ENCODE measurements at regions not wholly inside any gene's neighbourhood (a gene's known extent, or its start where the extent isn't known, plus 50 kb on each side); places are given as distances from the start of the nearest gene placed in this dataset.

GRCh38 chr20:6870559-6870958, 103.1 kb downstream of the BMP2 start:
- Histone ChIP-seq H2AK5ac (ENCODE audit: low read length) (no peak overlapping the region), H3K4me2 (ENCODE audit: low read length) (no peak overlapping the region), H3K4me3 (ENCODE audit: low read depth, low read length) (no peak overlapping the region), H2AFZ (ENCODE audit: insufficient read depth, low read length, poor library complexity) (no peak overlapping the region), H2BK120ac (ENCODE audit: insufficient read depth, low read length, poor library complexity) (no peak overlapping the region), H3K79me2 (ENCODE audit: control insufficient read depth, insufficient read depth, low read length, poor library complexity) (no peaks in the 10 kb centered on the region), H3K9ac (ENCODE audit: low read length) (no peak overlapping the region), H2BK12ac (ENCODE audit: low read length) (no peak overlapping the region), H3K4ac (ENCODE audit: low read depth, low read length) (no peak overlapping the region), H3K27ac (ENCODE audit: low read depth, low read length) (no peak overlapping the region), H3K79me1 (ENCODE audit: low read length) (no peaks in the 10 kb centered on the region), H3K9me3 (ENCODE audit: insufficient read depth, low read depth, low read length) (no peaks in the 10 kb centered on the region), H2BK5ac (ENCODE audit: low read depth, low read length, poor library complexity) (no peak overlapping the region), H3K18ac (ENCODE audit: low read length) (no peak overlapping the region), H3K23ac (ENCODE audit: low read length) (no peak overlapping the region), H3K14ac (ENCODE audit: low read length) (no peak overlapping the region), H4K91ac (ENCODE audit: low read depth, low read length) (no peak overlapping the region), H3K4me1 (ENCODE audit: control insufficient read depth in 1 of 2, insufficient read depth in 2 of 2, low read length in 2 of 2) (no peaks in the 10 kb centered on the region), H4K12ac (ENCODE audit: low read depth, low read length) (no peak overlapping the region), H3K36me3 (ENCODE audit: control insufficient read depth in 1 of 2, insufficient read depth in 2 of 2, low read length in 2 of 2) (no peaks in the 10 kb centered on the region), H4K8ac (ENCODE audit: low read depth, low read length) (no peak overlapping the region), H3K27me3 (ENCODE audit: insufficient read depth, low read length) (peaks cover 3% of the 10 kb centered on the region)
- WGBS (ENCODE audit: extremely low coverage, insufficient coverage, insufficient read length) = no CpG with 5 or more reads among the region's 5 CpGs
- no peak for DNase-seq

- no peaks in the 10 kb centered on the region for H3K9me3 ChIP-seq (ENCODE audit: insufficient read depth, low read depth, low read length)
- DNase-seq = no peak
- H4K8ac ChIP-seq (ENCODE audit: low read depth, low read length) = no peak overlapping the region
- no peaks in the 10 kb centered on the region for H3K27me3 ChIP-seq (ENCODE audit: insufficient read depth, low read length)
- no peaks in the 10 kb centered on the region for H3K36me3 ChIP-seq (ENCODE audit: control insufficient read depth in 1 of 2, insufficient read depth in 2 of 2, low read length in 2 of 2)
- no peaks in the 10 kb centered on the region for H3K79me2 ChIP-seq (ENCODE audit: control insufficient read depth, insufficient read depth, low read length, poor library complexity)
- no peak overlapping the region for H2BK5ac ChIP-seq (ENCODE audit: low read depth, low read length, poor library complexity)
- H2BK12ac ChIP-seq (ENCODE audit: low read length) = no peak overlapping the region
- no peak overlapping the region for H3K4ac ChIP-seq (ENCODE audit: low read depth, low read length)
- no peaks in the 10 kb centered on the region for H3K4me1 ChIP-seq (ENCODE audit: control insufficient read depth in 1 of 2, insufficient read depth in 2 of 2, low read length in 2 of 2)
- H3K14ac ChIP-seq (ENCODE audit: low read length) = no peak overlapping the region
- H3K79me1 ChIP-seq (ENCODE audit: low read length) = no peaks in the 10 kb centered on the region
- no CpG with 5 or more reads among the region's 1 CpG for WGBS (ENCODE audit: extremely low coverage, insufficient coverage, insufficient read length)
- H3K23ac ChIP-seq (ENCODE audit: low read length) = no peak overlapping the region
- no peak overlapping the region for H4K91ac ChIP-seq (ENCODE audit: low read depth, low read length)
- H3K4me2 ChIP-seq (ENCODE audit: low read length) = no peak overlapping the region
- H3K9ac ChIP-seq (ENCODE audit: low read length) = no peak overlapping the region
- H4K12ac ChIP-seq (ENCODE audit: low read depth, low read length) = no peak overlapping the region
- H3K18ac ChIP-seq (ENCODE audit: low read length) = no peak overlapping the region
- no peak overlapping the region for H3K4me3 ChIP-seq (ENCODE audit: low read depth, low read length)
- no peak overlapping the region for H3K27ac ChIP-seq (ENCODE audit: low read depth, low read length)
- H2AFZ ChIP-seq (ENCODE audit: insufficient read depth, low read length, poor library complexity) = no peak overlapping the region
- no peak overlapping the region for H2BK120ac ChIP-seq (ENCODE audit: insufficient read depth, low read length, poor library complexity)
- H2AK5ac ChIP-seq (ENCODE audit: low read length) = no peak overlapping the region
Observed at GRCh38 chr20:6877633-6878032, 110.1 kb downstream of the BMP2 start.

GRCh38 chr20:6882561-6883291, 115.2 kb downstream of the BMP2 start:
- Histone ChIP-seq H3K27ac (ENCODE audit: low read depth, low read length) (no peak overlapping the region), H2BK5ac (ENCODE audit: low read depth, low read length, poor library complexity) (no peak overlapping the region), H4K91ac (ENCODE audit: low read depth, low read length) (no peak overlapping the region), H3K79me1 (ENCODE audit: low read length) (no peaks in the 10 kb centered on the region), H3K14ac (ENCODE audit: low read length) (no peak overlapping the region), H4K12ac (ENCODE audit: low read depth, low read length) (no peak overlapping the region), H2AFZ (ENCODE audit: insufficient read depth, low read length, poor library complexity) (no peak overlapping the region), H3K9ac (ENCODE audit: low read length) (no peak overlapping the region), H3K23ac (ENCODE audit: low read length) (no peak overlapping the region), H2BK120ac (ENCODE audit: insufficient read depth, low read length, poor library complexity) (no peak overlapping the region), H3K4ac (ENCODE audit: low read depth, low read length) (no peak overlapping the region), H2AK5ac (ENCODE audit: low read length) (no peak overlapping the region), H3K4me2 (ENCODE audit: low read length) (no peak overlapping the region), H3K79me2 (ENCODE audit: control insufficient read depth, insufficient read depth, low read length, poor library complexity) (no peaks in the 10 kb centered on the region), H4K8ac (ENCODE audit: low read depth, low read length) (no peak overlapping the region), H2BK12ac (ENCODE audit: low read length) (no peak overlapping the region), H3K18ac (ENCODE audit: low read length) (no peak overlapping the region), H3K4me3 (ENCODE audit: low read depth, low read length) (no peak overlapping the region), H3K36me3 (ENCODE audit: control insufficient read depth in 1 of 2, insufficient read depth in 2 of 2, low read length in 2 of 2) (no peaks in the 10 kb centered on the region), H3K4me1 (ENCODE audit: control insufficient read depth in 1 of 2, insufficient read depth in 2 of 2, low read length in 2 of 2) (peaks cover 0 to 2% of the 10 kb centered on the region in 2 experiments), H3K27me3 (ENCODE audit: insufficient read depth, low read length) (no peaks in the 10 kb centered on the region), H3K9me3 (ENCODE audit: insufficient read depth, low read depth, low read length) (no peaks in the 10 kb centered on the region)
- no CpG with 5 or more reads among the region's 4 CpGs for WGBS (ENCODE audit: extremely low coverage, insufficient coverage, insufficient read length)
- peak in 1 of 2 donors; percentile 5 for DNase-seq

- no peaks in the 10 kb centered on the region for H3K79me1 ChIP-seq (ENCODE audit: low read length)
- H3K27me3 ChIP-seq (ENCODE audit: insufficient read depth, low read length) = no peaks in the 10 kb centered on the region
- no peaks in the 10 kb centered on the region for H3K36me3 ChIP-seq (ENCODE audit: control insufficient read depth in 1 of 2, insufficient read depth in 2 of 2, low read length in 2 of 2)
- no peak overlapping the region for H4K91ac ChIP-seq (ENCODE audit: low read depth, low read length)
- H3K23ac ChIP-seq (ENCODE audit: low read length) = no peak overlapping the region
- H3K14ac ChIP-seq (ENCODE audit: low read length) = no peak overlapping the region
- DNase-seq = no peak
- H3K4me2 ChIP-seq (ENCODE audit: low read length) = no peak overlapping the region
- no peak overlapping the region for H2BK120ac ChIP-seq (ENCODE audit: insufficient read depth, low read length, poor library complexity)
- no peak overlapping the region for H3K27ac ChIP-seq (ENCODE audit: low read depth, low read length)
- H3K9me3 ChIP-seq (ENCODE audit: insufficient read depth, low read depth, low read length) = no peaks in the 10 kb centered on the region
- no peaks in the 10 kb centered on the region for H3K79me2 ChIP-seq (ENCODE audit: control insufficient read depth, insufficient read depth, low read length, poor library complexity)
- no peak overlapping the region for H2BK5ac ChIP-seq (ENCODE audit: low read depth, low read length, poor library complexity)
- H2AFZ ChIP-seq (ENCODE audit: insufficient read depth, low read length, poor library complexity) = no peak overlapping the region
- H3K9ac ChIP-seq (ENCODE audit: low read length) = no peak overlapping the region
- no peak overlapping the region for H3K4me3 ChIP-seq (ENCODE audit: low read depth, low read length)
- no peak overlapping the region for H3K4ac ChIP-seq (ENCODE audit: low read depth, low read length)
- no peak overlapping the region for H2AK5ac ChIP-seq (ENCODE audit: low read length)
- H4K12ac ChIP-seq (ENCODE audit: low read depth, low read length) = no peak overlapping the region
- H4K8ac ChIP-seq (ENCODE audit: low read depth, low read length) = no peak overlapping the region
- H3K4me1 ChIP-seq (ENCODE audit: control insufficient read depth in 1 of 2, insufficient read depth in 2 of 2, low read length in 2 of 2) = peaks cover 0 to 2% of the 10 kb centered on the region in 2 experiments
- no CpG with 5 or more reads among the region's 1 CpG for WGBS (ENCODE audit: extremely low coverage, insufficient coverage, insufficient read length)
- no peak overlapping the region for H2BK12ac ChIP-seq (ENCODE audit: low read length)
- H3K18ac ChIP-seq (ENCODE audit: low read length) = no peak overlapping the region
Observed at GRCh38 chr20:6884114-6884513, 116.6 kb downstream of the BMP2 start.

All from trophoblast cell (in vitro differentiated cells and primary cell).